Endothelial cell of umbilical vein (primary cell): ENCODE measurements at regions not wholly inside any gene's neighbourhood (a gene's known extent, or its start where the extent isn't known, plus 50 kb on each side); places are given as distances from the start of the nearest gene placed in this dataset.

Source experiments
- BruUV-seq: library from RNA; stranded (reverse); fragments of 400-500 nt; replicated peaks from 2 replicates; lab custom pipeline; 2021; lab: Mats Ljungman, UMichigan
- CTCF ChIA-PET: fragments of 300-600, 350-600 bp; sonication (Branson Sonifier 250); formaldehyde crosslinking; loops from one replicate; lab custom pipeline; 2021; ENCODE audit warnings: antibody characterized with exemption, inconsistent platforms; lab: Charles Lee
- POLR2A ChIA-PET: fragments of 300-600, 350-600 bp; sonication (Branson Sonifier 250); formaldehyde crosslinking; loops from one replicate; lab custom pipeline; 2021; ENCODE audit warnings: antibody characterized with exemption, inconsistent platforms; lab: Charles Lee
- DNase-seq: peaks from one replicate; pipeline ENCODE4 v3.0.0-alpha.2; 2011; ENCODE audit warnings: low read depth, low spot score
- FAIRE-seq: peaks from 2 replicates; lab custom pipeline; 2011; peaks lifted over from hg19 to GRCh38; lab: Jason Lieb, UNC
- H2AFZ ChIP-seq: 2 replicates; pipeline ENCODE4 v1.6.0; 2012; ENCODE audit warnings: low read depth, low read length, control low read depth, inconsistent platforms
- H3K27ac ChIP-seq: 2 replicates; pipeline ENCODE4 v1.5.1; 2011; ENCODE audit warnings: low read depth, mild to moderate bottlenecking, control low read depth, low read length, moderate library complexity; ENCODE audit not compliant: insufficient read depth
- H3K27me3 ChIP-seq, 2 experiments: 2 replicates each; pipeline versions ENCODE4 v1.6.0 to v1.6.1; 2011; ENCODE audit warnings: low read length in 2 of 2, mixed read lengths in 1 of 2; ENCODE audit not compliant: control insufficient read depth in 2 of 2, insufficient read depth in 2 of 2
- H3K36me3 ChIP-seq, 2 experiments: 2 replicates in 1 of 2; 3 replicates in 1 of 2; pipeline ENCODE4 v1.5.1; 2011; ENCODE audit warnings: low read length in 2 of 2, mild to moderate bottlenecking in 1 of 2, moderate library complexity in 1 of 2; ENCODE audit not compliant: control insufficient read depth in 2 of 2, insufficient read depth in 2 of 2; ENCODE audit errors: extremely low read depth in 1 of 2
- H3K4me1 ChIP-seq: 3 replicates; pipeline ENCODE4 v1.5.1; 2011; ENCODE audit warnings: mild to moderate bottlenecking, low read length; ENCODE audit not compliant: control insufficient read depth, insufficient read depth; ENCODE audit errors: extremely low read depth
- H3K4me2 ChIP-seq: 2 replicates; pipeline ENCODE4 v1.6.1; 2011; ENCODE audit warnings: low read length, control low read depth, mixed read lengths; ENCODE audit not compliant: insufficient read depth
- H3K4me3 ChIP-seq, 3 experiments: fragments of 200-600 bp in 1 of 3; sonication (generic), shearing (Covaris generic) in 1 of 3; replicated peaks in 1 of 3; 2 replicates each; pipeline ENCODE4 v1.5.1; 2011 to 2016; ENCODE audit warnings: control low read depth in 3 of 3, low read length in 3 of 3, mild to moderate bottlenecking in 2 of 3, inconsistent platforms in 1 of 3, low read depth in 1 of 3, moderate library complexity in 1 of 3; ENCODE audit not compliant: insufficient read depth in 1 of 3
- H3K79me2 ChIP-seq: 2 replicates; pipeline ENCODE4 v1.6.0; 2012; ENCODE audit warnings: low read length, inconsistent platforms; ENCODE audit not compliant: control insufficient read depth, insufficient read depth
- H3K9ac ChIP-seq: replicated peaks from 2 replicates; pipeline ENCODE3; 2011; ENCODE audit warnings: low read length, control low read depth; ENCODE audit not compliant: insufficient read depth; ENCODE audit errors: extremely low read depth
- H3K9me1 ChIP-seq: replicated peaks from 3 replicates; pipeline ENCODE4 v1.6.0; 2011; ENCODE audit warnings: mild to moderate bottlenecking, low read length; ENCODE audit not compliant: control insufficient read depth, insufficient read depth; ENCODE audit errors: extremely low read depth
- H3K9me3 ChIP-seq: replicated peaks from 2 replicates; pipeline ENCODE4 v1.5.1; 2012; ENCODE audit warnings: low read length, inconsistent platforms; ENCODE audit not compliant: control insufficient read depth, insufficient read depth
- H4K20me1 ChIP-seq: replicated peaks from 2 replicates; pipeline ENCODE3; 2011; ENCODE audit warnings: mild to moderate bottlenecking, low read length; ENCODE audit not compliant: control insufficient read depth, insufficient read depth; ENCODE audit errors: extremely low read depth
- EZH2 ChIP-seq: IDR thresholded peaks from 2 replicates; pipeline ENCODE4 v1.6.1; 2012; ENCODE audit warnings: borderline replicate concordance, low read depth, mild to moderate bottlenecking, moderate library complexity, low read length, inconsistent platforms; ENCODE audit not compliant: severe bottlenecking
- FOS ChIP-seq: IDR thresholded peaks from 2 replicates; pipeline ENCODE4 v1.6.1; 2011; ENCODE audit warnings: mild to moderate bottlenecking, low read length, moderate library complexity, borderline replicate concordance; ENCODE audit not compliant: insufficient read depth
- GATA2 ChIP-seq: IDR thresholded peaks from 2 replicates; pipeline ENCODE4 v1.7.0; 2011; ENCODE audit warnings: low read depth, mild to moderate bottlenecking, moderate library complexity, mixed read lengths, low read length; ENCODE audit not compliant: insufficient read length, insufficient read depth
- JUN ChIP-seq: IDR thresholded peaks from 2 replicates; pipeline ENCODE4 v1.6.1; 2011; ENCODE audit warnings: borderline replicate concordance, low read depth; ENCODE audit not compliant: insufficient read length, insufficient read depth
- MAX ChIP-seq: IDR thresholded peaks from 2 replicates; pipeline ENCODE4 v1.6.1; 2011; ENCODE audit not compliant: insufficient read depth, insufficient read length
- MYC ChIP-seq: IDR thresholded peaks from one replicate; pipeline ENCODE4 v1.6.1; 2011; ENCODE audit warnings: mild to moderate bottlenecking, low read depth, low read length
- POLR2A ChIP-seq: IDR thresholded peaks from 2 replicates; pipeline ENCODE4 v1.6.1; 2012; ENCODE audit warnings: low read depth, mild to moderate bottlenecking, control low read depth, low read length
- POLR2AphosphoS5 ChIP-seq: IDR thresholded peaks from 2 replicates; pipeline ENCODE4 v1.6.1; 2012; ENCODE audit warnings: low read depth, mild to moderate bottlenecking, control low read depth, low read length, moderate library complexity; ENCODE audit not compliant: insufficient read depth
- dilution Hi-C: fragments of 300-500 bp; cut with MboI; formaldehyde crosslinking; loops from one replicate; pipeline ENCODE4 v1.15.0; 2019; ENCODE audit warnings: low sequenced_read_pairs; ENCODE audit not compliant: extremely low pct_ligation_motif_present
- intact Hi-C: fragments of 100-400 bp; cut with micrococcal nuclease; formaldehyde crosslinking; loops from one replicate; pipeline ENCODE4 v1.10.0; 2022
- TF ChIP-seq, protein P1 (sequence below), 2 donors: IDR thresholded peaks; 1 replicate in 1 of 2; 2 replicates in 1 of 2; pipeline ENCODE4 v1.5.1; 2011; ENCODE audit warnings: low read length in 2 of 2, mild to moderate bottlenecking in 2 of 2, moderate library complexity in 2 of 2, control low read depth in 1 of 2, inconsistent platforms in 1 of 2, low read depth in 1 of 2; ENCODE audit not compliant: insufficient read depth in 1 of 2; ENCODE audit errors: extremely low read depth in 1 of 2

DNA sequence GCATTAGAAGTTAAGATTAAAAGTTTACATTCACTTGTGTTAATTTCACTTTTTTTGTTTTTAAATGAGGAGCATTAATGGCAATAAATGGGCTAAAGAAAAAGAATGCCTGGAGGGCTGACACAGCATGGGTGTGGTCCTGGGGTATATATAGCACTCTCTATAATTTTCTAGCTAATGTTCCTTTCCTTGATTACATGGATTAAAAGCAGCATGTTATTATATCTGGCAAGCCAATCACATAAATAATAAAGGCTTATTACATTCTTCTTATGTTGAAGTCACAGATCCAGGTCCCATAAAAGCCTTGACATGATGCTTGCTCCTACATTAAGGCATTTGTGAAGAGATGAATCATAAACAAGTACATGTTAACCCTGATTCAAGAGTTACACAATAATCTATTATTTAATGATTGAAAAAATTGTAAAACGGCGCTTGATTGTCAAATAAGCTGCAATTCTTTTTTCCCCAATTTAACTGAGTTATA lies 91.4 kb downstream of the LYPLAL1 start:
- Histone ChIP-seq H2AFZ (no peak overlapping the region), H4K20me1 (no peaks in the 10 kb centered on the region), H3K36me3 (no peaks in the 10 kb centered on the region), H3K4me2 (no peak overlapping the region), H3K27me3 (no peaks in the 10 kb centered on the region), H3K27ac (no peak overlapping the region), H3K79me2 (no peaks in the 10 kb centered on the region), H3K4me1 (no peaks in the 10 kb centered on the region), H3K4me3 (no peak overlapping the region), H3K9me3 (no peaks in the 10 kb centered on the region), H3K9me1 (no peaks in the 10 kb centered on the region), H3K9ac (no peak overlapping the region)
- CTCF ChIA-PET, result no interaction called here
- intact Hi-C loops (no loop called here), dilution Hi-C loops (no loop called here)
- POLR2A ChIA-PET, result interaction anchor here (1.0 kb wide), 1 partner anchor 37 kb away, joined by 3 read pairs; no protein-coding TSS in a partner anchor
- FAIRE-seq (no peak), DNase-seq (no peak)
- no TSS peak for BruUV-seq
- TF ChIP-seq, protein P1, sequence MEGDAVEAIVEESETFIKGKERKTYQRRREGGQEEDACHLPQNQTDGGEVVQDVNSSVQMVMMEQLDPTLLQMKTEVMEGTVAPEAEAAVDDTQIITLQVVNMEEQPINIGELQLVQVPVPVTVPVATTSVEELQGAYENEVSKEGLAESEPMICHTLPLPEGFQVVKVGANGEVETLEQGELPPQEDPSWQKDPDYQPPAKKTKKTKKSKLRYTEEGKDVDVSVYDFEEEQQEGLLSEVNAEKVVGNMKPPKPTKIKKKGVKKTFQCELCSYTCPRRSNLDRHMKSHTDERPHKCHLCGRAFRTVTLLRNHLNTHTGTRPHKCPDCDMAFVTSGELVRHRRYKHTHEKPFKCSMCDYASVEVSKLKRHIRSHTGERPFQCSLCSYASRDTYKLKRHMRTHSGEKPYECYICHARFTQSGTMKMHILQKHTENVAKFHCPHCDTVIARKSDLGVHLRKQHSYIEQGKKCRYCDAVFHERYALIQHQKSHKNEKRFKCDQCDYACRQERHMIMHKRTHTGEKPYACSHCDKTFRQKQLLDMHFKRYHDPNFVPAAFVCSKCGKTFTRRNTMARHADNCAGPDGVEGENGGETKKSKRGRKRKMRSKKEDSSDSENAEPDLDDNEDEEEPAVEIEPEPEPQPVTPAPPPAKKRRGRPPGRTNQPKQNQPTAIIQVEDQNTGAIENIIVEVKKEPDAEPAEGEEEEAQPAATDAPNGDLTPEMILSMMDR (IDR thresholded peaks at IDR 0.05; ENCODE audit: extremely low read depth in 1 of 2, insufficient read depth in 1 of 2, low read depth in 1 of 2, low read length in 2 of 2), result no peak
- TF ChIP-seq POLR2A, result no peak
- no peak for TF ChIP-seq EZH2
- no peak for TF ChIP-seq FOS
- TF ChIP-seq GATA2, result no peak
- no peak for TF ChIP-seq MYC
- no peak for TF ChIP-seq JUN
- no peak for TF ChIP-seq POLR2AphosphoS5
- TF ChIP-seq MAX, result no peak
